ENCODE measurements at regions not wholly inside any gene's neighbourhood (a gene's known extent, or its start where the extent isn't known, plus 50 kb on each side); places are given as distances from the start of the nearest gene placed in this dataset.

DNA sequence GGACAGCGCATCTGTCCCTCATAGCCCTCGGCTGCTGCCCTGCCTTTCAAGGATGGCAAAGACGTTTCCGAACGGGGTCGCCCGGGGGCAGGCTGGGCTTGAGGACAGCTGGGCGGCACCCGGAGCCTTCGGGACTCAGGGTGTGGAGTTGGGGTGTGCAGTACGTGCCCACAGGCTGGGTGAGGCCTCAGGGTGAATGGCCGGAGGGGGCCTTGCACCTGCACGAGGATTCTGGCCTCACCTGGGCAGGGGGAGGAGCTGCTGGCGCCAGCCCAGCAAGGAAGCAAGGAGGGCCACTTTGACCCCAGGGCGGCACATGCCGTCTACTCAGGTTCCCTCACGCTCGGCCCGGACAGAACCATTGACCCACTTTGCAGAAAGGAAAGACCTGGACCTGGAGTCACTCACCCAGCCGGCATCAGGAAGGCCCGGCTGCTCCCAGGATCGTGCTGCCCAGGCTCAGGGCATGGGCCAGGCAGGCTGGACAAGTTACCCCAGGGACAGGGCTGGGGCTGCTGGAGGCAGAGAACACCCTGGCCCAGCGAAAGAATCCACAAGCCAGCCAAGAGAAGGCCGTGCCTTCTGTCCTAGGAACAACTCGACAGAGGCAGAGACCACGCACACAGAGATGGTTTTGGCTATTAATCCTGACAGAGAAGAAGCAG is 65.1 kb upstream of the TTC34 start:
- ATAC-seq: no peak

DNA sequence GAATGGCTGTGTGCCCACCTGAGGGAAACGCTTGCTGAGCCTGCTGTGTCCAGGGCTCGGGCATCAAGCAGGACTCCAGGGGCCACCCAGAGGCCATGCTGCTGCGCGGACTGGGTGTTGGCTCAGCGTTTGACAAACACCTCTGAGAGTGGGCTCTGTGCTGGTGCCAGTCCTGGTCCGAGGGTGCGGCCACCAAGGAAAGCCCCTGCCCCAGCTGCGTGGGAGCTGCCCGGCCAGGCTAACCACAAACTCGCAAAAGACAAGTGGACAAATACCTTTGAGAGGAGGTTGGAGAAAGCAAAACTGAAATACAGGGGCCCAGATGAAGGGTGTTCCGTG is 65.6 kb upstream of the TTC34 start:
- ATAC-seq: no peak

- no peak for ATAC-seq
Observed at GRCh38 chr1:2867861-2868260, 66.4 kb upstream of the TTC34 start.

DNA sequence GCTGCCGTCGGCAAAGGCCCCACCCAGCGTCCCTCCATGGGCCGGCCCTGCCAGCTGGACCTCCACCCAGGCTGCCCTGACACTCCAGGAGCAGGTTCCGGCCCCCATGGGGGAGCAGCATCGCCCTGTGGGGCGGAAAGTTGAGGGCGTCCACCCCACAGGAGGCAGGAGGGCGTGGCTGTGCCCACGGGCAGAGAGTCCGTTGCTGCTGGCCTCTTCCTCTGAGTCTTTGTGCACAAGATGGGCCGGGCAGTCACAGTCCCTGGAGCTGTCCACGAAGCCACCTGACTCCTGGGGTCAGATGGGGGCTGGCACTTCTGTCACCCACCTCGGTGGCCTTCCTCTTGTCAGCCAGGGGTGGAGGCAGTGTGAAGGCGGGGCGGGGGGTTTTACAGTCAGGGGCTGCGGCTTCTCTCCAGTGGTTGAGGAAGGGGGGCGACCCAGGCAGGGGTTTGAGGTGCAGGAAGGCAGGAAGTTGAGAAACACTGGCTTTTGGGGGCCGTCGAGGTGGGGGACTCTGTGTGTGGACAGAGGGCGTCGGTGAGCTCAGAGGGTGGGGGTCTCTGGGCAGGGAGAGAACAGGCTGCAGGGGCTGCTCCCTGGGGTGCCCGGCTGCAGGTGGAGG is 67.2 kb upstream of the TTC34 start:
- ATAC-seq: no peak

DNA sequence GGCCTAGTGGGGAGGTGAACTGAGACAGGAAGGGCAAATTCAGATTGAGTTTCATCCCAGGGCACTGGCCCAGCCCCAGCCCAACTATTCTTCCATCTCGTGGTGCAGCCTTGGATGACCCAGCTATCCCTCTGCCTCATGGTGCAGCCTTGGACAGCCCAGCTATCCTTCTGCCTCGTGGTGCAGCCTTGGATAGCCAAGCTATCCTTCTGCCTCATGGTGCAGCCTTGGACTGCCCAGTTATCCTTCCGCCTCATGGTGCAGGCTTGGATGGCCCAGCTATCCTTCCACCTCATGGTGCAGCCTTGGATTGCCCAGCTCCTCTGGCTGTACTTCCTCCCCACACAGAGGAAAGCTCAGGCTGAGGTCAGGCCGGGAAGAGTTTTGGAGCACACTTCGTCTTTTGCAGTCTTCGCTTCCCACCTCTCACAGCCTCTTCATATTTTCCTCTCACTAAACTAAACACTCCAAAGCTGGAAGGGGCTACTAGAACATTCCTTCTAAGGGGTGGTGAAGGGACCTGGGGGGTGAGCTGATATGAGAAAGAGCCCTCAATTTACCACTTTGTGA is 69.8 kb upstream of the TTC34 start:
- ATAC-seq: no peak

DNA sequence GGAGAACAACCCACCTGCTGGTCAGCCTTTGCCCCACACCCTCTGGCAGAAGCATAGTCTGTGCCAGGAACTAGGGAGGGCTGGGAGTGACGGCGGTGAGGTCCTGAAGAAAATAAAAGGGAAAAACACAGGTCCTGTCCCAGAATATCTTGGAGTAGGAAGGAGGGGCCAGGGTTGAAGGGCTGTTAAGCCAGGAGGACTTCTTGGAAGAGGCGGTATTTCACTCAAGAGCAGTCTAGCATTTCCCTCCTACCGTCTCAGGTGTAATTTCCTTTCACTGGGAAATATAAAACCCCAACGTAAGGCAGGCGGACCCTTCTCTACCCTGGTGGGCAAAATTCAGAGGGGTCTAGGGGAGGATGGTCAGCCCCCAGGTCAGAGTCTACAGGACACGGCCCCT is 72.7 kb upstream of the TTC34 start:
- ATAC-seq: no peak

- ATAC-seq: no peak
Observed at GRCh38 chr1:2874607-2875480, 73.4 kb upstream of the TTC34 start.

- no peak for ATAC-seq
Observed at GRCh38 chr1:2875707-2876561, 74.4 kb upstream of the TTC34 start.

GRCh38 chr1:2876846-2877245 is 75.4 kb upstream of the TTC34 start:
- no peak for ATAC-seq

DNA sequence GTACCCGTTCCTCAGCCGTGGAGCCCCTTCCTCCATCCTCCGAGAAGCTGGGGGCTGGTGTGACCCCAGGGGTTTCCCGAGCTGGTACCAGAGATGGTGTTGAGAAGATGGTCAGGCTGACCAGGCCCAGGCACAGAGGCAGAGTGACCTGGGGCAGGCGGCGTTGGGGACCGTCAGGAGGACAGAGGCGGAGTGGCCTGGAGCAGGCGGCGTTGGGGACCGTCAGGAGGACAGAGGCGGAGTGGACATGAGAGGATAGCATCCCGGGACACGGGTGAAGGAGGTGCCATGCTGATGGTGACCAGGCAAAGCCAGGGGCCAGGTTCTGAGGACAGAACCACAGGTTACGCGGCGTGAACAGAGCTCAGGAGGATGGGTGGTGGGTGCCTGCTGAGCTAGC is 75.9 kb upstream of the TTC34 start:
- ATAC-seq: no peak

- ATAC-seq: no peak
Observed at GRCh38 chr1:2878591-2878990, 77.1 kb upstream of the TTC34 start.

DNA sequence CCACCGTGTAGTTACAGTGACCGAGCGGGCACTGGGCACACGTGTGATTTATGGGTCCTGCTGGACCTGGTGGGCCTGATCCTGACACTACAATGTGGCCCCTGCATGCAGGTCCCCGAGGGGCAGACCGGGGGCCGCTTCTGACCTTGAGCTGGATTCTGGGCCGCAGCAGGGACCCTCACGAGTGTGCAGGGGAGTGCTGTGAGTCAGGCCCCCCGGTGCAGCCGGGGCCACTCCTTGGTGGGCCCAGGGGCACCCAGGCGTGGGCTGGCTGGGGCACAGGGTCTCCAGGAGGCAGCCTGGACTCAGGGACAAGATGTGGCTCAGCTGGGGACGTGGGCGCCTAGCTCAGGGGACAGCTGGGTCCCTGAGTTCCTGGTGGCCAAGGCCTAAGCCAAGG is 77.5 kb upstream of the TTC34 start:
- no peak for ATAC-seq

- no peak for ATAC-seq
Observed at GRCh38 chr1:2879591-2879990, 78.1 kb upstream of the TTC34 start.

DNA sequence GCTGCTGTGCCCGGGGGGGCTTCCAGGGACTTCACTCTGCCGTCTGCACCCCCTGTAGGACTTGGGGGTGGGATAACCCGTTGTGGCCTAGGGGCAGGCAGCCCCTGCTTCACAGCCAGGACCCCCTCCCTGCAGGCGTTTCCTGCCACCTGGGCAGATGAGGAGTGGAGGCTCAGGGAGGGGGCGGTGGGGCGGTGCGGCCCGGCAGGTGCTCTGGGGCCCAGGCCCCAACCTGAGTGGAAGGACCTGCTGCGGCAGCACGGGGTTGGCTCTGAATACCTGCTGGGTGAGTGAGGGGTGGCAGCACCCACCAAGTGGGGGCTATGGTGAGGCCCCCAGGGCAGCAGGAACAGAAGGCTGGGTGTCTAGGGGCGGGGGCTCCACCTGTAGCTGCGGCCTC is 78.6 kb upstream of the TTC34 start:
- ATAC-seq: no peak

- no peak for ATAC-seq
Observed at GRCh38 chr1:2880812-2881295, 79.4 kb upstream of the TTC34 start.

GRCh38 chr1:2881556-2881955 is 80.1 kb upstream of the TTC34 start:
- no peak for ATAC-seq

DNA sequence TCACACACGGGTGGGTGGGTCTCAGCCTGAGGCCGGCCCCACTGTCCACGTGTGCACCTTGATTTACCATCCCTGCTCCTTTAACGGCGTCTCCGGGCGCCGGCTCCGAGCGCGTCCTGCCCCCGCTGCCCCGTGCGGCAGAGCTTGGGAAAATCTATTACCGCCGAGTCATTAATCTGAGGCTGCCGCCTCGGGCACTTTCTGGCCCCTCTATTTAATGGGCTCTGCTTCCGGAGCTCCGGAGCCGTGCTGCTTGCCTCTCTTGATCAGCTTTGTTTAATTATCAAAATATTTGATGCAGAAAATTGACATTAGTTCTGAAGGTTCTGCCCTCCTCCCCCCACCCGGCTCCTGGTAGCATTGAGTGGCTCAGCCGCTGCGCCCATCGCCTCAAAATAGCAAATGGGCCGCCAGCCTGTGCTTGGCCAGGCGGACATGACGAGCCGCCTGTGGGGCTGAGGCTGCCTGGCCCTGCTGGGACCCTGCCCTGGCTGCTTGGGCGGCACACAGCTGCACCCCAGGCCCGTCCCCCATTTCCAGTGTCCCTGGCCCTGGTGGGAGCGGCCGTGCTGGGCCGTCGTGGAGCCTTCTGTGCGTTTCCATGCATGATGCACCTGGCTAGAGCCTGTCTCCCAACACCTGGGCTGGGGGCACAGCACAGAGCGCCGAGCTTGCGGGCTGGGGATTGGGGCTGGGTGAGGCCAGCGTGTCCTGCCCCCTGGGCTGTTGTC is 81.6 kb upstream of the TTC34 start:
- ATAC-seq: no peak

- no peak for ATAC-seq
Observed at GRCh38 chr1:2885001-2885400, 83.5 kb upstream of the TTC34 start.

GRCh38 chr1:2886631-2887030 is 85.1 kb upstream of the TTC34 start:
- no peak for ATAC-seq

- no peak for ATAC-seq
Observed at GRCh38 chr1:2887941-2888855, 86.7 kb upstream of the TTC34 start.

All from activated CD4-positive, CD25-positive, alpha-beta regulatory T cell treated with anti-CD3 and anti-CD28 coated beads, Interleukin-2, amount 50 U/mL, for 24 hours (primary cell).